Mesenchymal stem cell (in vitro differentiated cells and primary cell): ENCODE measurements at regions not wholly inside any gene's neighbourhood (a gene's known extent, or its start where the extent isn't known, plus 50 kb on each side); places are given as distances from the start of the nearest gene placed in this dataset.

Experiments used
- DNase-seq: peaks from one replicate; pipeline ENCODE4 v3.0.0-alpha.2; 2013
- H2AFZ ChIP-seq: one replicate; pipeline ENCODE4 v1.6.1; 2013; ENCODE audit warnings: low read depth, mild to moderate bottlenecking, control low read depth, inconsistent platforms, low read length, moderate library complexity
- H2AK5ac ChIP-seq: 2 replicates; pipeline ENCODE4 v1.6.1; 2013; ENCODE audit warnings: low read length, moderate library complexity, mild to moderate bottlenecking, inconsistent platforms; ENCODE audit not compliant: severe bottlenecking
- H2BK120ac ChIP-seq: one replicate; pipeline ENCODE4 v1.6.1; 2013; ENCODE audit warnings: low read depth, mild to moderate bottlenecking, inconsistent platforms, low read length, moderate library complexity
- H2BK12ac ChIP-seq, 2 experiments: one replicate each; pipeline ENCODE4 v1.6.1; 2013; ENCODE audit warnings: inconsistent platforms in 2 of 2, low read length in 2 of 2, mild to moderate bottlenecking in 2 of 2, moderate library complexity in 2 of 2, control low read depth in 1 of 2
- H2BK15ac ChIP-seq: one replicate; pipeline ENCODE4 v1.6.1; 2013; ENCODE audit warnings: mild to moderate bottlenecking, low read depth, inconsistent platforms; ENCODE audit not compliant: poor library complexity, severe bottlenecking
- H2BK5ac ChIP-seq: 2 replicates; pipeline ENCODE4 v1.6.1; 2013; ENCODE audit warnings: low read depth, mild to moderate bottlenecking, low read length, control low read depth, inconsistent platforms; ENCODE audit not compliant: poor library complexity, severe bottlenecking
- H3K14ac ChIP-seq, 2 experiments: one replicate each; pipeline ENCODE4 v1.6.1; 2013; ENCODE audit warnings: inconsistent platforms in 2 of 2, low read length in 2 of 2, control low read depth in 1 of 2, mild to moderate bottlenecking in 1 of 2, moderate library complexity in 1 of 2
- H3K18ac ChIP-seq, 2 experiments: one replicate each; pipeline ENCODE4 v1.6.1; 2013; ENCODE audit warnings: inconsistent platforms in 2 of 2, low read length in 2 of 2, control low read depth in 1 of 2, low read depth in 1 of 2, mild to moderate bottlenecking in 1 of 2
- H3K23ac ChIP-seq, 2 experiments: one replicate each; pipeline ENCODE4 v1.6.1; 2013; ENCODE audit warnings: inconsistent platforms in 2 of 2, low read length in 2 of 2, mild to moderate bottlenecking in 2 of 2, moderate library complexity in 2 of 2, control low read depth in 1 of 2
- H3K27ac ChIP-seq: 2 replicates; pipeline ENCODE4 v1.5.1; 2013; ENCODE audit warnings: mild to moderate bottlenecking, moderate library complexity, low read length, control low read depth, inconsistent platforms; ENCODE audit not compliant: poor library complexity, severe bottlenecking
- H3K27me3 ChIP-seq, 2 experiments: 2 replicates each; pipeline versions ENCODE4 v1.6.1 to v1.7.0; 2013; ENCODE audit warnings: low read length in 2 of 2, mild to moderate bottlenecking in 2 of 2, moderate library complexity in 2 of 2, control low read depth in 1 of 2, inconsistent platforms in 1 of 2; ENCODE audit not compliant: control insufficient read depth in 1 of 2, insufficient read depth in 1 of 2
- H3K36me3 ChIP-seq, 2 experiments: 2 replicates each; pipeline versions ENCODE4 v1.6.1 to v1.7.0; 2013; ENCODE audit warnings: low read length in 2 of 2, control low read depth in 1 of 2, inconsistent platforms in 1 of 2, low read depth in 1 of 2, mild to moderate bottlenecking in 1 of 2; ENCODE audit not compliant: insufficient read depth in 2 of 2, control insufficient read depth in 1 of 2
- H3K4ac ChIP-seq, 2 experiments: one replicate each; pipeline ENCODE4 v1.6.1; 2013; ENCODE audit warnings: inconsistent platforms in 2 of 2, low read length in 2 of 2, mild to moderate bottlenecking in 2 of 2, moderate library complexity in 2 of 2, control low read depth in 1 of 2, low read depth in 1 of 2
- H3K4me1 ChIP-seq: 2 replicates; pipeline ENCODE4 v1.6.1; 2013; ENCODE audit warnings: low read depth, low read length, control low read depth; ENCODE audit not compliant: control insufficient read depth, insufficient read depth
- H3K4me2 ChIP-seq: 2 replicates; pipeline ENCODE4 v1.6.1; 2013; ENCODE audit warnings: low read length, mild to moderate bottlenecking, inconsistent platforms; ENCODE audit not compliant: poor library complexity, severe bottlenecking
- H3K4me3 ChIP-seq, 2 experiments: 2 replicates each; pipeline versions ENCODE4 v1.5.1 to v1.7.0; 2013; ENCODE audit warnings: low read length in 2 of 2, mild to moderate bottlenecking in 2 of 2, control low read depth in 1 of 2, low read depth in 1 of 2; ENCODE audit not compliant: insufficient read depth in 1 of 2
- H3K79me1 ChIP-seq: replicated peaks from 2 replicates; pipeline ENCODE4 v1.6.1; 2013; ENCODE audit warnings: mild to moderate bottlenecking, control low read depth, low read length, inconsistent platforms; ENCODE audit not compliant: poor library complexity, severe bottlenecking
- H3K9ac ChIP-seq: 2 replicates; pipeline ENCODE4 v1.7.0; 2013; ENCODE audit warnings: mild to moderate bottlenecking, low read length, moderate library complexity
- H3K9me3 ChIP-seq: 2 replicates; pipeline ENCODE4 v1.7.0; 2013; ENCODE audit warnings: mild to moderate bottlenecking, low read length; ENCODE audit not compliant: control insufficient read depth
- H4K8ac ChIP-seq: one replicate; pipeline ENCODE4 v1.6.1; 2013; ENCODE audit warnings: inconsistent platforms, mild to moderate bottlenecking, low read length, moderate library complexity
- H4K91ac ChIP-seq: one replicate; pipeline ENCODE4 v1.6.1; 2013; ENCODE audit warnings: mild to moderate bottlenecking, low read length, inconsistent platforms
- WGBS: methylation state at CpG from one replicate; pipeline ENCODE4 v1.1.7; 2013; ENCODE audit warnings: mixed read lengths; 5-methylcytosine and 5-hydroxymethylcytosine counted together

DNA sequence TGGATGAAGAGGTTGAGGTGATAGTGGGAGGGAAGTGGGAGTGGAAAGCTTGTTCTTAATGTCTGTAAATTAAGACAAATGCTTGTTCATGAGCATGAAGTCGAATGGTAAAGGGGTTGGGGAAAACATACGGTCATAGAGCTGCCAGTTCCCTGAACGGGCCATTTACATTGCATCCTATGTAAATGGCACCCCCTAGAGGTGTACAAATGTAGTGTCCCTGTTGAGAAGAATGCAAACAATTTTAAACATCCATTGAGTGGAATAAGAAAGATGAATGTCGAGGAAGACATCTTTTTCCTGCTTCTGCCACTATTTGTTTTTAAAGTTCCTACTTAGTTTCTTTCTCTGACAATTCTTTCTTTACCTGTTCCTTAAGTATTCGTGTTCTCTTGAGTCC lies 155.7 kb downstream of the RDH14 start:
- H3K27me3 ChIP-seq: no peaks in the 10 kb centered on the region
- H3K27ac ChIP-seq: no peak overlapping the region
- no peak overlapping the region for H2AK5ac ChIP-seq
- H3K36me3 ChIP-seq: no peaks in the 10 kb centered on the region
- no peak overlapping the region for H3K4ac ChIP-seq
- no peaks in the 10 kb centered on the region for H3K79me1 ChIP-seq
- H2BK15ac ChIP-seq: no peak overlapping the region
- no peak overlapping the region for H4K8ac ChIP-seq
- H4K91ac ChIP-seq: no peak overlapping the region
- no peaks in the 10 kb centered on the region for H3K4me1 ChIP-seq
- H3K4me2 ChIP-seq: no peak overlapping the region
- no peak overlapping the region for H2BK5ac ChIP-seq
- H3K9ac ChIP-seq: no peak overlapping the region
- no peaks in the 10 kb centered on the region for H3K9me3 ChIP-seq
- no peak overlapping the region for H2BK120ac ChIP-seq
- H3K18ac ChIP-seq: no peak overlapping the region
- H2AFZ ChIP-seq: no peak overlapping the region
- 62% methylated on average over 5 of the region's 5 CpGs for WGBS
- H3K4me3 ChIP-seq: no peak overlapping the region
- no peak overlapping the region for H3K23ac ChIP-seq
- no peak overlapping the region for H3K14ac ChIP-seq
- no peak overlapping the region for H2BK12ac ChIP-seq
- DNase-seq: no peak

DNA sequence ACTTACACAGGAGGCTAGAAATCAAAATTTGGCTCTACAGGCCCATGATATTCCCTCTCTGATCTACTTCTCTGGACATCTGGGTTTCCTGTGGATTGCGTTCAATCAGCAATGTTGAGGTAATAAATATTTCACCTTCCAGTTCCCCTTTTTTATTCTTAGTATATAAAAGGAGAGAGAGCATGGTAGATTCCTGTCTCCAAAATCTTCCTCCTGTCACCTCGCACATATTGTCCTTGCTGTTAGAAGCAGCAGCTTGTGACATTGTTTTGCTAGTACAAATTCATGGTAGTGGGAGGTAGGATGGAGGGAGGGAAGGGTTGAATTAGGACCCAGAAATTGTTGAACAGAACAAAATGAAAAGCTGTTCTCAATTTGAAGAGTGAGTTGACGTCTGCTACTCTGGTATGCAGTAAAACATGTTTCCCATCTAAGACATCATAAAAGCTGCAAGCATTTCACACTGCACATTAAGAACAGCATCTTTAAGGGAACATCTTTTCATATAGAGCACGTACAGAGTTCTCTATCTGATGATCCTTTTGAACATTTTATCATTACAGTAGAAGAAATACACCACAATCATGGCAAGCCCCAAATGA lies 156.4 kb downstream of the RDH14 start:
- Histone ChIP-seq H3K23ac (no peak overlapping the region), H4K91ac (no peak overlapping the region), H3K27me3 (no peaks in the 10 kb centered on the region), H3K9ac (no peak overlapping the region), H2AK5ac (no peak overlapping the region), H2AFZ (no peak overlapping the region), H3K4me1 (no peaks in the 10 kb centered on the region), H2BK5ac (no peak overlapping the region), H2BK12ac (no peak overlapping the region), H3K9me3 (no peaks in the 10 kb centered on the region), H3K4me3 (no peak overlapping the region), H3K36me3 (no peaks in the 10 kb centered on the region), H3K4me2 (no peak overlapping the region), H3K27ac (no peak overlapping the region), H2BK15ac (no peak overlapping the region), H3K79me1 (no peaks in the 10 kb centered on the region), H3K4ac (no peak overlapping the region), H3K14ac (no peak overlapping the region), H2BK120ac (no peak overlapping the region), H3K18ac (no peak overlapping the region), H4K8ac (no peak overlapping the region)
- WGBS: 85% methylated on average over 3 of the region's 4 CpGs
- DNase-seq: no peak

DNA sequence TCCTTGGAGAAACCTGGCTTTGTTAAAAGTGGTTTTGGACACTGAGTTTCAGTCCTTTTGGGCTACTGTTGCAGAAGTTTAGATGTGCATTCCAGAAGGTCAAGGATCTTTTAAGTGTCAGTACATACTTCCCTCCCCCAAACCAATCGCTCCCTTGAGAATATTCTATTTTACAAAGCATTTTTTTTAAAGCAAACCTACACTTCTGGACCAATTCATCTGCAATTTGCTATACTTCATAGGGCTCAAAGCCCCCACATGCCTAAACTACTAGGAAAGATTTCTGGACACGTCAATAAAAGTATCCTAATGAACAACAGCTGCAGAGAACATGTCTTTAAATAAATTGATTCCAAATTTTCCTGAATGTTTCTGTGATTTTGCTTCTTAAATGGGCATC lies 157.6 kb downstream of the RDH14 start:
- H3K27ac ChIP-seq: no peak overlapping the region
- H3K9me3 ChIP-seq: no peaks in the 10 kb centered on the region
- no peak overlapping the region for H2AFZ ChIP-seq
- no peak overlapping the region for H2BK5ac ChIP-seq
- H2AK5ac ChIP-seq: no peak overlapping the region
- H3K4me3 ChIP-seq: no peak overlapping the region
- H2BK15ac ChIP-seq: no peak overlapping the region
- H3K18ac ChIP-seq: no peak overlapping the region
- 58% methylated on average over 1 of the region's 2 CpGs for WGBS
- no peak overlapping the region for H2BK12ac ChIP-seq
- H3K23ac ChIP-seq: no peak overlapping the region
- H2BK120ac ChIP-seq: no peak overlapping the region
- H4K8ac ChIP-seq: no peak overlapping the region
- no peaks in the 10 kb centered on the region for H3K27me3 ChIP-seq
- H3K79me1 ChIP-seq: no peaks in the 10 kb centered on the region
- H3K14ac ChIP-seq: no peak overlapping the region
- no peaks in the 10 kb centered on the region for H3K36me3 ChIP-seq
- no peak overlapping the region for H3K9ac ChIP-seq
- H3K4me1 ChIP-seq: no peaks in the 10 kb centered on the region
- no peak overlapping the region for H3K4me2 ChIP-seq
- no peak overlapping the region for H4K91ac ChIP-seq
- H3K4ac ChIP-seq: no peak overlapping the region
- DNase-seq: no peak

DNA sequence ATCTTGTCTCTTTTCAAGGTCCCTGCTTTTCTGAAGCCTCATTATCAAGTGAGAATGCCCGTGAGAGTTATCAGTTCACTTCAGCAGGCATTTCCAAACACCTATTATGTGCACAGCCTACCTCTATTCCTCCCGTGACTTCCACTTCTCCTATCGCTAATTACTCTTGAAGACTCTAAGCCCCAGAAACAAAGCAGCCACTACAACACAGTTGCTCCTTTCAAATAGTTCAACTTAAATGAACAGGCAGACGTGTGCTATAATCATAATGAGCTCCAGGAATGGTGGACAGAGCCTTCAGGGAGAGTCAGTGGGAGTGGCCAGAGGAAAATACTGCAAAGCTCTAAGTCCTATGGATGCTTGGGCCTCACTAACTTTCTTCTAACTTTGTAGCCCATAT lies 159.0 kb downstream of the RDH14 start:
- Histone ChIP-seq H4K91ac (no peak overlapping the region), H3K23ac (no peak overlapping the region), H3K4me2 (no peak overlapping the region), H3K36me3 (no peaks in the 10 kb centered on the region), H3K27ac (no peak overlapping the region), H3K4me1 (no peaks in the 10 kb centered on the region), H2BK12ac (no peak overlapping the region), H3K4ac (no peak overlapping the region), H2BK15ac (no peak overlapping the region), H3K4me3 (no peak overlapping the region), H2AFZ (no peak overlapping the region), H3K79me1 (no peaks in the 10 kb centered on the region), H2BK5ac (no peak overlapping the region), H3K27me3 (no peaks in the 10 kb centered on the region), H3K9me3 (no peaks in the 10 kb centered on the region), H4K8ac (no peak overlapping the region), H3K18ac (no peak overlapping the region), H2AK5ac (no peak overlapping the region), H2BK120ac (no peak overlapping the region), H3K9ac (no peak overlapping the region), H3K14ac (no peak overlapping the region)
- no peak for DNase-seq
- 63% methylated on average over 4 of the region's 4 CpGs for WGBS
